Mononuclear cell (primary cell): ENCODE measurements at regions not wholly inside any gene's neighbourhood (a gene's known extent, or its start where the extent isn't known, plus 50 kb on each side); places are given as distances from the start of the nearest gene placed in this dataset.
"Not testable (repeated sequence)": the region's sequence is repeated elsewhere in the genome, so short reads cannot be mapped to it uniquely, and the experiment has no call there.

Source experiments
- H3K27me3 ChIP-seq: 2 replicates; pipeline ENCODE4 v1.6.0; 2011; ENCODE audit warnings: low read length, control low read depth; ENCODE audit not compliant: insufficient read depth
- H3K4me1 ChIP-seq: 2 replicates; pipeline ENCODE4 v1.5.1; 2011; ENCODE audit warnings: mild to moderate bottlenecking, low read length, control low read depth; ENCODE audit not compliant: insufficient read depth
- H3K4me3 ChIP-seq: 2 replicates; pipeline ENCODE4 v1.5.1; 2011; ENCODE audit warnings: mild to moderate bottlenecking, low read length, moderate library complexity
- H3K9me3 ChIP-seq: 2 replicates; pipeline ENCODE4 v1.5.1; 2011; ENCODE audit warnings: low read depth, mild to moderate bottlenecking, control low read depth, low read length

DNA sequence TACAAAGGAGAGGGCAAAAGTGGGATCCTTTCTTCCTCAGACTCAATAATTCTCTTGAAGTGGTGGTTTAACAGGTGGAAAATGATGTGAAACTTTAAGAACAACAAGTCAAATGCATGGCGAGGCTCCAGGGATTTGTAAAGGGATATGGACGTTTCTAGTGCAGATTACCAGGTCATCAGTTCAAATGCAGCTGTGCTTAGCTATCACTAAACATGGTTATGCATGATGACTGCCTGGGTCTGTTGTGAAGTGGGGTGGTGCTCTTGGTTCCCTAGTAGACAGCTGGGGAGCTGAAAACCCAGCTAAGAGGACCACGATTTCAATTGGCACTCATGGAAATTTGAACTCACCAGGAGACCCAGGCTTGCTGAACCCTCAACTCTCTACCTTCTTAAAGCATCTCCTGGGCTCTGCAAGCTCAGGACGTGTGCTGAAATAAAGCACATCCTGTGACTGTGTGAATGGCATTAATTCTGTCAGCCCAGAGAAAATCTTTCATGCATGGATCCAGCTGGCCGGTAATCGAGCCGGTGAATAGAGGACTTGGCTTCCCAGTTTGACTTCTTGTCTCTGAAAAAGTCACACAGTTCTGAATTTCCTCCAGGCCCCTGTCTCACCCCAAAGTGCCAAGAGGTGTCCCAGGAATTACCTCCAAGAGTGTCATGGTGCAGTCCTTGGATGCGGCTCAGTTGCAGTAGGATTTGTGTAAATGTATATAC is 146.1 kb downstream of the MTX2 start:
- H3K4me3 ChIP-seq: no peak overlapping the region
- H3K4me1 ChIP-seq: no peaks in the 10 kb centered on the region
- H3K9me3 ChIP-seq: no peaks in the 10 kb centered on the region
- peaks cover 3% of the 10 kb centered on the region for H3K27me3 ChIP-seq

DNA sequence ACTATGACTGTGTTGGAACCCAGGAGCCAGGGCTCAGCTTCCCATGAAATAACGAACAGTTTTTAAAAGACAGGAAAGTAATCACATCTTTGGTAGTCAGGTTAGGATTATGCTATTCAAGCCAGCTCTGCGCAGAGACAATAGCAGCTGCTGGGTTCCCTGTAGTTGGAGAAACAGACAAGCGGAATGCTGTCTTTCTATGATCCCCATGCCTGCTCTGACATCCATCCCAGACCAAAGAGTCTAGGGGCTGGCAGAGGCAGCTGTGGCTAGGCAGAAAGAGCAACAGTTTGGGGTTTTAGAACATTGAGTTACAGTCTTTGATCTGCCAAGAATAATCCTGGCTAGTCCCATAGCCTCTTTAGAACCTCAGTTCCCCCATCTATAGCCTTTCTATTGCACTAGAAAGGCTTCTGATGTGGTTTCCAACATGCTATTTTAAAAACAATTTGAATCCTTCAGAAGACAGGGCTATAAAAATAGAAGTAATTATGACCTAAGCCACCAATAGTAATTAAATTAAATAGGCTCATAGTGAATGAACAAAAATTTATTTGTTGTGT is 146.8 kb downstream of the MTX2 start:
- Histone ChIP-seq H3K4me3 (no peak overlapping the region), H3K27me3 (no peaks in the 10 kb centered on the region), H3K4me1 (no peaks in the 10 kb centered on the region), H3K9me3 (no peaks in the 10 kb centered on the region)

DNA sequence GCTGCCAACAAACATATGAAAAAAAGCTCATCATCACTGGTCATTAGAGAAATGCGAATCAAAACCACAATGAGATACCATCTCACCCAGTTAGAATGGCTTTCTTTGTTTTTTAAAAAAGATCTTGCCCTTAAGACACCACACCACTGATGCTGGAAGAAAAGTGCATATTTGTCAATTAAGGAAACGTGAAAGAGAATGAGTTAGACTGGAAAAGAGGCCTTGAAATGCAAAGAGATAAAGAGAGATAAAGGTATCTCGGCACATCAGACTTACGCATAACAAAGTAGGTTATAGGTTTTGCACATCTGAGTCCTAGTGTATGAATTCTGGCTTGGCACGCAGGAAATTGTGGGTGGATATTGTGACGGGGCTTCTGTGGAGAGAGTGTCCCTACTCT is 149.5 kb downstream of the MTX2 start:
- H3K27me3 ChIP-seq: no peaks in the 10 kb centered on the region
- H3K4me1 ChIP-seq: no peaks in the 10 kb centered on the region
- H3K4me3 ChIP-seq: no peak overlapping the region
- H3K9me3 ChIP-seq: no peaks in the 10 kb centered on the region

DNA sequence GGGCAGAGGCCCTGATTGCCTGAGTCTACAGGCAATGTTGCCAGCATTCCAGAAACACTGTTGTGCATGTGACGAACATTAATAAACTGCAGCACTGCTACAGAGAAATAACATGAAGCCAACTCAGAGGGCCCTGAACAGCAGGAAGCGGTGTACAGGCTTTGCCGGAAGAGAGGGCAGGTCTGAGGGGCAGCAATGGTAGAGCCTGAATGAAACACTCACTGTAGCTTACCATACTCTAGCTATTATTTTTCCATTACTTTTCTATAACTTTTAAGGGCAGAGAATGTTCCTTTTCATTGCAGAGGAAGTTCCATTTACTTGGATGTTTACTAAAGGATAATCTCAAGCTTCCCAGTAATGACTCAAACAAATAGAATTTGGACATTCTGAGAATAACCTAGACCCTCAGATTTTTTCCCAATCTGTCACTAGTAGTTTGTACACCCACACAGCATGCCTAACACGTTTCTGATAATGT is 150.4 kb downstream of the MTX2 start:
- Histone ChIP-seq H3K27me3 (no peaks in the 10 kb centered on the region), H3K9me3 (no peaks in the 10 kb centered on the region), H3K4me3 (no peak overlapping the region), H3K4me1 (no peaks in the 10 kb centered on the region)

GRCh38 chr2:176421297-176422050 is 152.2 kb downstream of the MTX2 start:
- no peak overlapping the region for H3K4me3 ChIP-seq
- peaks cover 3% of the 10 kb centered on the region for H3K27me3 ChIP-seq
- H3K4me1 ChIP-seq: no peaks in the 10 kb centered on the region
- no peaks in the 10 kb centered on the region for H3K9me3 ChIP-seq

- no peaks in the 10 kb centered on the region for H3K4me1 ChIP-seq
- H3K4me3 ChIP-seq: no peak overlapping the region
- H3K9me3 ChIP-seq: no peaks in the 10 kb centered on the region
These were observed 154.6 kb downstream of the MTX2 start for GRCh38 chr2:176423819-176424218.

GRCh38 chr2:176424746-176425145 is 155.5 kb downstream of the MTX2 start:
- H3K4me1 ChIP-seq: no peaks in the 10 kb centered on the region
- H3K4me3 ChIP-seq: no peak overlapping the region
- peaks cover 6% of the 10 kb centered on the region for H3K27me3 ChIP-seq
- no peaks in the 10 kb centered on the region for H3K9me3 ChIP-seq

More at GRCh38 chr2:176423819-176424218, 154.6 kb downstream of the MTX2 start:
- H3K27me3 ChIP-seq: peaks cover 6% of the 10 kb centered on the region

GRCh38 chr2:176427549-176427948 is 158.3 kb downstream of the MTX2 start:
- Histone ChIP-seq H3K4me3 (no peak overlapping the region), H3K9me3 (no peaks in the 10 kb centered on the region), H3K4me1 (no peaks in the 10 kb centered on the region), H3K27me3 (peaks cover 6% of the 10 kb centered on the region)

GRCh38 chr2:176428944-176429469 is 159.8 kb downstream of the MTX2 start:
- not testable (repeated sequence) for H3K27me3 ChIP-seq, H3K4me1 ChIP-seq, H3K9me3 ChIP-seq, H3K4me3 ChIP-seq

GRCh38 chr2:176432434-176432833 is 163.2 kb downstream of the MTX2 start:
- Histone ChIP-seq H3K4me1 (no peaks in the 10 kb centered on the region), H3K9me3 (no peaks in the 10 kb centered on the region), H3K27me3 (peaks cover 6% of the 10 kb centered on the region), H3K4me3 (no peak overlapping the region)

DNA sequence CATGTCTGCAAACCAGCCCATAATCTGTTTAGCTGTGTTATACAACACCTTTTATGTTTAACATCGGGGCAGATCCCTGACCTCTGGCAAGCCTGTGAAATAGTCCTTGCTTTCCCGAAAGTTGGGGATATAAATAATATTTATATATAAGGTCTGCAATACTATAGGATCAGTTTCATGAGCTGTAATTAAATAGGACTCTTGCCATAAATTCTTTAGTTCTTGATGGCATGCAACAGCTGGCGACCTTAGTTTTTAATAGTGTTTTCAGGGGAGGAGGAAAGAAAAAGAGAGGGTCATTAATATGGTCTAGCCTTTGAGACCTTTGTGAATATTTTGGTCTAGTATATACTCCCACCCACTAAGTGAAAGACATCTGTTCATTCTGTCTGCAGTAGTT is 166.5 kb downstream of the MTX2 start:
- peaks cover 6% of the 10 kb centered on the region for H3K27me3 ChIP-seq
- no peaks in the 10 kb centered on the region for H3K4me1 ChIP-seq
- no peaks in the 10 kb centered on the region for H3K9me3 ChIP-seq
- H3K4me3 ChIP-seq: no peak overlapping the region

DNA sequence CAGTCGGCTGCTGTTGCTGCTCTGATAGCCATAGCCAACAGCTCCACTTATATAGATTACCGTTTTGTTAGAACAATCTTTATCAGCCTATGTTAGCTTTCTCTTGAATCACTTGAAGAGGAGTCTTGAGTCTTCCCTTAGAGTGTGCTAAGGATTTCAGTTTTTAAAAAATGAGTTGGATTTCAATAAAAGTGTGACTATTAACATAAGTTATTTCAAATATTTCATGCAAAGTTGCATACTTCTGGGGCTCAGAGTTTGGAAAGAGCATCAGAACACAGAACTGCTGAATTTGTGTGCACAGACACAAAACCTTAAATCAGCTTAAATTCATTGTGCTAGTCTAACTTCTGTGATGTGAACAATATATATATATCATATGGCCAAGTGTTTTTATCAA is 174.7 kb downstream of the MTX2 start:
- Histone ChIP-seq H3K27me3 (peaks cover 10% of the 10 kb centered on the region), H3K9me3 (no peaks in the 10 kb centered on the region), H3K4me3 (no peak overlapping the region), H3K4me1 (no peaks in the 10 kb centered on the region)

DNA sequence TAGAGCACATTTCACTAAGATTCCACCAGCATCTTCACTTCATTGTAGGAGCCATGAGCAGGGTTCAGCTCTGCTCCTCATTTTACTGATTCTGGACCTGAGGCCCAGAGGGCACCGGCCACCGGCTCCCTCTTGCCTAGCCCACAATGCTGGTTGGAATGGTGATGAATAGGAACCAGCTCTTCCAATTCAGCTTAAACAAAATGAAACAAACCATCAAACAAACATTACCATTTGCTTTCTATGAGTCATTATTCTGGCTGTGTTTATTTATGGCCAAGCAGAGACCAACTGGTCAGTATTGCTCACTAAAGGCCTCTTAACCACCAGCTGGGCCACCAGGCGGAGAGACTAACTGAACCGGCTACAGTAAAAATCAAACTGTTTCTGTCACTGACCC is 176.7 kb downstream of the MTX2 start:
- H3K9me3 ChIP-seq: no peaks in the 10 kb centered on the region
- H3K4me3 ChIP-seq: no peak overlapping the region
- no peaks in the 10 kb centered on the region for H3K4me1 ChIP-seq
- peaks cover 10% of the 10 kb centered on the region for H3K27me3 ChIP-seq

DNA sequence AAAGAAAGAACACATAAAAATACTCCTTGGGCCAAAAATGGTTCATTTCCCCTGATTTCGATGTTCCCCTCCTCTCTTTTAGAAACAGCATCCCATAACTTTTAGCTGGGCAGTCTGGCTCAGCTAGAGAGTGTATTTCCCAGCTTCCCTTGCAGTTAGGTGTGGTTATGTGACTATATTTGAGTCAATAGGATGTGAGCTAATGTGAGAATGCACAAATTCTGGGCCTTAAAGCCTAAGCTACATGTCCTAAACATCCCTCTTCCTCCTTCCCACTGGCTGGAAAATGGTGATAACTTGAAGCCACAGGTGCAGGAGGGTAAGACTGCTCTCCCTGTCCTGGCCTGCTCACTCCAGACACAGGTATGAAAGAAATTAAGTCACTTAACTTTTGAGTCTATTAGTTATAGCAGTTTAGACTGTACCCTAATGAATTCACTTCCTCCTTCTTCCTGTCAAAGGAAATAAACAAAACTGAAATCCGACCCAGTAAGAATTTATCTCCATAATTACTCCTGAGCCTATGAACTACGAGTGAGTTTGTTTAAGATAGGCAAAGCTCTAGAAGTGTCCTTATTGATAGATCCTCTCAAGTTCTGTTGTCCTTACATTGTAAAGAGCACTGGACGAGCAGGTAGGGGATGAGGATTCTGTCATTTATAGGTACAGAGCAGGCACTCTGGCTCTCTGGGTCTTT is 177.6 kb downstream of the MTX2 start:
- H3K4me3 ChIP-seq: no peak overlapping the region
- no peaks in the 10 kb centered on the region for H3K4me1 ChIP-seq
- H3K9me3 ChIP-seq: no peaks in the 10 kb centered on the region
- peaks cover 7% of the 10 kb centered on the region for H3K27me3 ChIP-seq

DNA sequence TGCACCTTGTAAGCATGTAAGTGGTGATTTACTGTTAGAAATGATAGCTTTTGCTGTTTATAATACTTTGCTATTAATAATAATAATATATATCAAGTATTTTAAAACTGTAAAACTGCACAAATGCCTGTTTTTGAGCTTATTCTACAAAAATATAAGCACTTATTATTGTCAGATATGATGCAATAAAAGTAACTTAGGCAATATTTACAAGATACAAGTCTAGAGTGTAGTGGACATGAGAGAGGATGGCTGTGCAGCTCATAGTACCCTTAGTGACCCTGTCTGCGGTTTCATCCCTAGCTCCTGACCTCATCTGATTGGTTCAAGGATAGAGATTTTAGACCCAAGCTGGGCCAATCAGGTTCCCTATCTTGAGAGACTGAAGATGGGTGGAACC is 178.4 kb downstream of the MTX2 start:
- Histone ChIP-seq H3K9me3 (no peaks in the 10 kb centered on the region), H3K27me3 (peaks cover 2% of the 10 kb centered on the region), H3K4me1 (no peaks in the 10 kb centered on the region), H3K4me3 (no peak overlapping the region)
